HEK293 (cell line): ENCODE measurements at regions not wholly inside any gene's neighbourhood (a gene's known extent, or its start where the extent isn't known, plus 50 kb on each side); places are given as distances from the start of the nearest gene placed in this dataset.

Experiments
- CTCF ChIA-PET: fragments of 350-600 bp; formaldehyde crosslinking; extraction: SDS; loops from one replicate; lab custom pipeline; 2021; ENCODE audit warnings: antibody characterized with exemption; lab: Yijun Ruan, JAX
- POLR2A ChIA-PET: fragments of 300-600 bp; formaldehyde crosslinking; extraction: SDS; loops from one replicate; lab custom pipeline; 2020; ENCODE audit warnings: antibody characterized with exemption, inconsistent platforms; lab: Yijun Ruan, JAX
- H3K27ac ChIP-seq: fragments of 200-500 bp; sonication (Bioruptor generic); 2 replicates; pipeline ENCODE4 v1.5.1; 2014; ENCODE audit warnings: low read depth, low read length, control low read depth, inconsistent platforms; ENCODE audit errors: extremely low read depth
- H3K36me3 ChIP-seq, 2 experiments: fragments of 200-500 bp in 1 of 2; sonication (Bioruptor generic) in 1 of 2; 1 replicate in 1 of 2; 2 replicates in 1 of 2; pipeline ENCODE4 v1.5.1; 2014 to 2017; ENCODE audit warnings: inconsistent platforms in 2 of 2, low read length in 2 of 2; ENCODE audit not compliant: control insufficient read depth in 2 of 2, insufficient read depth in 1 of 2
- H3K4me1 ChIP-seq: fragments of 200-500 bp; sonication (Bioruptor generic); 2 replicates; pipeline ENCODE4 v1.5.1; 2014; ENCODE audit warnings: mild to moderate bottlenecking, low read length, inconsistent platforms; ENCODE audit not compliant: control insufficient read depth, insufficient read depth
- H3K4me3 ChIP-seq: 2 replicates; pipeline ENCODE4 v1.5.1; 2011; ENCODE audit warnings: low read depth, mild to moderate bottlenecking, control low read depth, low read length, moderate library complexity
- H3K9me3 ChIP-seq: fragments of 200-500 bp; sonication (Bioruptor generic); 2 replicates; pipeline ENCODE4 v1.5.1; 2014; ENCODE audit warnings: low read depth, low read length, inconsistent platforms; ENCODE audit not compliant: control insufficient read depth, insufficient read depth
- ELK4 ChIP-seq: IDR thresholded peaks from 2 replicates; pipeline ENCODE4 v1.6.1; 2011; ENCODE audit warnings: mild to moderate bottlenecking, low read depth, low read length, borderline replicate concordance
- GFI1B ChIP-seq: fragments of 450-650 bp; formaldehyde crosslinking; IDR thresholded peaks from 2 replicates; pipeline ENCODE4 v1.5.1; 2016; ENCODE audit warnings: missing biosample characterization, missing genetic modification characterization
- HOXD13 ChIP-seq: sonication (generic); formaldehyde crosslinking; IDR thresholded peaks from 2 replicates; pipeline ENCODE4 v1.8.0; 2022; ENCODE audit warnings: missing genetic modification reagents, borderline replicate concordance
- INSM2 ChIP-seq: fragments of 450-650 bp; formaldehyde crosslinking; IDR thresholded peaks from 2 replicates; pipeline ENCODE4 v1.5.1; 2016; ENCODE audit warnings: missing biosample characterization, missing genetic modification characterization
- KLF1 ChIP-seq: fragments of 450-650 bp; formaldehyde crosslinking; IDR thresholded peaks from 2 replicates; pipeline ENCODE4 v1.5.1; 2016; ENCODE audit warnings: missing biosample characterization, missing genetic modification characterization
- MYNN ChIP-seq: fragments of 450-650 bp; formaldehyde crosslinking; IDR thresholded peaks from 2 replicates; pipeline ENCODE4 v1.5.1; 2016; ENCODE audit warnings: missing biosample characterization, missing genetic modification characterization, borderline replicate concordance
- SCRT1 ChIP-seq: fragments of 450-650 bp; formaldehyde crosslinking; IDR thresholded peaks from 2 replicates; pipeline ENCODE4 v1.5.1; 2016; ENCODE audit warnings: missing biosample characterization, missing genetic modification characterization, borderline replicate concordance
- SP2 ChIP-seq: fragments of 450-650 bp; formaldehyde crosslinking; IDR thresholded peaks from 2 replicates; pipeline ENCODE4 v1.5.1; 2016; ENCODE audit warnings: missing biosample characterization, missing genetic modification characterization
- SP7 ChIP-seq: fragments of 450-650 bp; formaldehyde crosslinking; IDR thresholded peaks from 2 replicates; pipeline ENCODE4 v1.5.1; 2016; ENCODE audit warnings: missing biosample characterization, missing genetic modification characterization
- ZBTB8A ChIP-seq: fragments of 450-650 bp; formaldehyde crosslinking; IDR thresholded peaks from 2 replicates; pipeline ENCODE4 v1.5.1; 2016; ENCODE audit warnings: missing biosample characterization, missing genetic modification characterization
- ZIC2 ChIP-seq: fragments of 450-650 bp; formaldehyde crosslinking; IDR thresholded peaks from 2 replicates; pipeline ENCODE4 v1.5.1; 2016; ENCODE audit warnings: missing biosample characterization, missing genetic modification characterization
- ZNF169 ChIP-seq: fragments of 450-650 bp; formaldehyde crosslinking; IDR thresholded peaks from 2 replicates; pipeline ENCODE4 v1.5.1; 2016; ENCODE audit warnings: missing biosample characterization, missing genetic modification characterization
- ZNF335 ChIP-seq: fragments of 450-650 bp; formaldehyde crosslinking; conservative IDR thresholded peaks from 2 replicates; pipeline ENCODE4 v1.5.1; 2016; ENCODE audit warnings: missing biosample characterization, missing genetic modification characterization
- ZNF350 ChIP-seq: fragments of 450-650 bp; formaldehyde crosslinking; IDR thresholded peaks from 2 replicates; pipeline ENCODE4 v1.5.0; 2017; ENCODE audit warnings: missing biosample characterization, mild to moderate bottlenecking, missing genetic modification characterization
- ZNF354C ChIP-seq: fragments of 450-650 bp; formaldehyde crosslinking; IDR thresholded peaks from 2 replicates; pipeline ENCODE4 v1.5.1; 2016; ENCODE audit warnings: missing biosample characterization, missing genetic modification characterization, low read depth, borderline replicate concordance
- ZNF48 ChIP-seq: fragments of 450-650 bp; formaldehyde crosslinking; IDR thresholded peaks from 2 replicates; pipeline ENCODE4 v1.5.1; 2016; ENCODE audit warnings: missing biosample characterization, missing genetic modification characterization
- ZNF501 ChIP-seq: fragments of 450-650 bp; formaldehyde crosslinking; IDR thresholded peaks from 2 replicates; pipeline ENCODE4 v1.5.1; 2016; ENCODE audit warnings: missing biosample characterization, missing genetic modification characterization
- ZNF518A ChIP-seq: fragments of 450-650 bp; formaldehyde crosslinking; conservative IDR thresholded peaks from 2 replicates; pipeline ENCODE4 v1.5.1; 2016; ENCODE audit warnings: low read depth, missing biosample characterization, missing genetic modification characterization
- ZNF530 ChIP-seq: fragments of 450-650 bp; formaldehyde crosslinking; IDR thresholded peaks from 2 replicates; pipeline ENCODE4 v1.5.1; 2016; ENCODE audit warnings: low read depth, missing biosample characterization, missing genetic modification characterization
- ZNF544 ChIP-seq: fragments of 450-650 bp; formaldehyde crosslinking; IDR thresholded peaks from 2 replicates; pipeline ENCODE4 v1.5.0; 2017; ENCODE audit warnings: missing biosample characterization, missing genetic modification characterization
- ZNF701 ChIP-seq: fragments of 450-650 bp; formaldehyde crosslinking; IDR thresholded peaks from 2 replicates; pipeline ENCODE4 v1.5.1; 2016; ENCODE audit warnings: missing biosample characterization, missing genetic modification characterization
- ZNF76 ChIP-seq: fragments of 450-650 bp; formaldehyde crosslinking; IDR thresholded peaks from 2 replicates; pipeline ENCODE4; 2016; ENCODE audit warnings: low read depth, missing biosample characterization, missing genetic modification characterization, borderline replicate concordance
- ZNF830 ChIP-seq: fragments of 450-650 bp; IDR thresholded peaks from 2 replicates; pipeline ENCODE4 v1.5.0; 2018; ENCODE audit warnings: missing biosample characterization, missing genetic modification characterization, low read depth, mild to moderate bottlenecking, moderate library complexity
- ZNF837 ChIP-seq: fragments of 450-650 bp; formaldehyde crosslinking; IDR thresholded peaks from 2 replicates; pipeline ENCODE4 v1.5.1; 2016; ENCODE audit warnings: missing biosample characterization, missing genetic modification characterization
- ZSCAN23 ChIP-seq: fragments of 450-650 bp; formaldehyde crosslinking; IDR thresholded peaks from 2 replicates; pipeline ENCODE4 v1.5.1; 2016; ENCODE audit warnings: missing biosample characterization, missing genetic modification characterization
- ZSCAN30 ChIP-seq: fragments of 450-650 bp; IDR thresholded peaks from 2 replicates; pipeline ENCODE4 v1.5.1; 2018; ENCODE audit warnings: missing biosample characterization, mild to moderate bottlenecking, missing genetic modification characterization, moderate library complexity
- ZSCAN4 ChIP-seq: fragments of 450-650 bp; formaldehyde crosslinking; IDR thresholded peaks from 2 replicates; pipeline ENCODE4 v1.5.1; 2017; ENCODE audit warnings: missing biosample characterization, missing genetic modification characterization

GRCh38 chr5:99940540-99940939 is 594.6 kb upstream of the FAM174A start:
- no peaks in the 10 kb centered on the region for H3K36me3 ChIP-seq
- POLR2A ChIA-PET = no interaction called here
- no peak overlapping the region for H3K4me3 ChIP-seq
- no peak overlapping the region for H3K27ac ChIP-seq
- TF ChIP-seq SCRT1 (tag by site-specific recombination) (no peak), ZNF76 (tag by site-specific recombination) (no peak), ZNF837 (no peak), ZNF701 (no peak), ZNF530 (tag by site-specific recombination) (no peak), ZBTB8A (tag by site-specific recombination) (no peak), SP7 (no peak), ZNF169 (no peak), KLF1 (no peak), ZNF354C (tag by site-specific recombination) (no peak), ZSCAN4 (tag by site-specific recombination) (no peak)
- no peaks in the 10 kb centered on the region for H3K9me3 ChIP-seq
- CTCF ChIA-PET = no interaction called here
- no peaks in the 10 kb centered on the region for H3K4me1 ChIP-seq

- H3K4me3 ChIP-seq = no peak overlapping the region
- ChIA-PET POLR2A (no interaction called here), CTCF (no interaction called here)
- no peaks in the 10 kb centered on the region for H3K9me3 ChIP-seq
- TF ChIP-seq GFI1B (tag by site-specific recombination) (no peak), MYNN (tag by site-specific recombination) (no peak), ZNF518A (tag by site-specific recombination) (no peak), ZNF335 (tag by site-specific recombination) (no peak), HOXD13 (CRISPR knock-in tag) (no peak), ZNF501 (no peak), ZSCAN30 (tag by site-specific recombination) (no peak)
- H3K4me1 ChIP-seq = no peaks in the 10 kb centered on the region
- no peaks in the 10 kb centered on the region for H3K36me3 ChIP-seq
- H3K27ac ChIP-seq = no peak overlapping the region
Observed at GRCh38 chr5:99936911-99937310, 598.3 kb upstream of the FAM174A start.

GRCh38 chr5:99929806-99930135 is 605.4 kb upstream of the FAM174A start:
- CTCF ChIA-PET = no interaction called here
- no peak for TF ChIP-seq ZNF48 (tag by site-specific recombination)
- TF ChIP-seq ZNF830 (tag by site-specific recombination) = no peak
- TF ChIP-seq ZNF544 (tag by site-specific recombination) = no peak
- no peak for TF ChIP-seq SP2 (tag by site-specific recombination)
- TF ChIP-seq INSM2 = no peak
- no peak for TF ChIP-seq ELK4
- TF ChIP-seq ZNF350 (tag by site-specific recombination) = no peak
- no peak for TF ChIP-seq ZSCAN23
- TF ChIP-seq ZIC2 (tag by site-specific recombination) = no peak
- POLR2A ChIA-PET = no interaction called here
- Histone ChIP-seq H3K4me1 (no peaks in the 10 kb centered on the region), H3K9me3 (no peaks in the 10 kb centered on the region), H3K27ac (no peak overlapping the region), H3K36me3 (no peaks in the 10 kb centered on the region), H3K4me3 (no peak overlapping the region)
